BJ (cell line): ENCODE measurements at regions not wholly inside any gene's neighbourhood (a gene's known extent, or its start where the extent isn't known, plus 50 kb on each side); places are given as distances from the start of the nearest gene placed in this dataset.

ENCODE experiments used
- CTCF ChIA-PET: fragments of 350-600 bp; formaldehyde crosslinking; extraction: SDS; loops from one replicate; lab custom pipeline; 2021; ENCODE audit warnings: antibody characterized with exemption, inconsistent platforms; lab: Yijun Ruan, JAX
- POLR2A ChIA-PET: fragments of 300-600 bp; sonication (Branson Sonifier 250); formaldehyde crosslinking; extraction: SDS; loops from one replicate; lab custom pipeline; 2021; ENCODE audit warnings: antibody characterized with exemption; lab: Charles Lee
- DNase-seq: peaks from one replicate; pipeline ENCODE4 v3.0.0-alpha.2; 2011; ENCODE audit warnings: low read depth
- H3K27me3 ChIP-seq: 2 replicates; pipeline ENCODE4 v1.6.0; 2011; ENCODE audit warnings: low read length; ENCODE audit not compliant: control insufficient read depth, insufficient read depth
- H3K36me3 ChIP-seq: 2 replicates; pipeline ENCODE4 v1.5.1; 2011; ENCODE audit warnings: low read length; ENCODE audit not compliant: control insufficient read depth, insufficient read depth
- H3K4me3 ChIP-seq: 2 replicates; pipeline ENCODE4 v1.5.1; 2011; ENCODE audit warnings: low read depth, mild to moderate bottlenecking, control low read depth, low read length
- CTCF ChIP-seq: IDR thresholded peaks from 2 replicates; pipeline ENCODE4 v1.5.1; 2011; ENCODE audit warnings: low read depth, mild to moderate bottlenecking, control low read depth, inconsistent platforms, low read length, moderate library complexity; ENCODE audit not compliant: insufficient read depth

GRCh38 chr14:36465178-36465577, 54.9 kb downstream of the NKX2-1 start:
- POLR2A ChIA-PET = no interaction called here

DNA sequence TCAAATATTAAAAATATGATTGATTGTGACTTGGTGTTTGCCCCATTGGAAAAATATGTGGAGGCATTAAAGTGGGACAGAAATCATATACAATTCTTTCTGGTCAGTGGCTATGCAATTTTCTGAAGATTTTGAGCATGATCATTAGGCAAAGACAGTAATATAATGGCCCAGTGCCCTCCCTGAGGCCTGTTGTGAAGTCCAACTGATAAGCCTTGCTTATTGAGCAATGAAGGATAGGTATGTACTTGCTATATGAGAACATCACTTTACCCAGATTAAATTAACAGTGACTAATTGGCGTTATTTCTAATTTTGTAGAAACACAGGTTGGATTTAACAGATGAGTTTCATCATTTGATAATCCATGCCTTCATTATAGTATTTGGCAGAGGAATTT, 57.1 kb downstream of the NKX2-1 start:
- ChIA-PET POLR2A (no interaction called here), CTCF (no interaction called here)
- Histone ChIP-seq H3K4me3 (no peak overlapping the region), H3K36me3 (no peaks in the 10 kb centered on the region), H3K27me3 (no peaks in the 10 kb centered on the region)
- TF ChIP-seq CTCF = no peak
- no peak for DNase-seq

More at GRCh38 chr14:36465178-36465577, 54.9 kb downstream of the NKX2-1 start:
- Histone ChIP-seq H3K27me3 (no peaks in the 10 kb centered on the region), H3K4me3 (no peak overlapping the region), H3K36me3 (no peaks in the 10 kb centered on the region)
- no peak for TF ChIP-seq CTCF
- DNase-seq = no peak
- CTCF ChIA-PET = no interaction called here

GRCh38 chr14:36455241-36455627, 64.8 kb downstream of the NKX2-1 start:
- Histone ChIP-seq H3K36me3 (no peaks in the 10 kb centered on the region), H3K4me3 (no peak overlapping the region), H3K27me3 (peaks cover 2% of the 10 kb centered on the region; the same call in 1 of the 2 replicates)
- CTCF ChIA-PET = no interaction called here
- TF ChIP-seq CTCF = no peak
- no peak for DNase-seq
- POLR2A ChIA-PET = no interaction called here

DNA sequence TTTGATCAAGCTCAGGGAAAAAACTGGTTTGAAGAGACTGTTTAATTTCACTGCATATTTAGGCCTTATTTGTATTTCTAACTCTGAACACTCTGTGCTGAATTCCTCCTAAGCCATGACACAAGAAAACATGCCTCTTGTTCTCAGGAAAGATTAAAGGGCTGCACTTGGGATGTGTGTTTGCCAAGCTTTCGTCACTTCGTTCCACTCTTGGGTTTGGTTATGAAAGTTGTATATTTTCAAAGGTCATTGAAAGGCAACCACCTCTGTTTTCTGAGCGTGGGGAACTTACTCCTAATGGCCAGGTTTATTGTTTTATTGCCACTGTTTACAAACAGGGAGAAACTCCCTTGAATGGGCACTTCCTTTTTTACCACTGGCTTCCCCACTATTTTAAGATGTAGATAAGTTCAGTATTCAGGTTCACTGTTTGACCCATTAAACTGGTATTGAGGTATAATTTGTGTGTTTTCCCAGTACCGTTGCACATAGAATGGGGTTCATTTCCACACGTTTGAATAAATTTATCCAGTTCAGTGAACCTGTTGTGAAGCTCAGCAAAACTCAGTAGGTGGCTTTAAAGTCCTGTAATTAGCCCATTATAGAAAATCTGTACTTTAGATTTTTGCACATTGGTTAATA, 65.3 kb downstream of the NKX2-1 start:
- H3K27me3 ChIP-seq = peaks cover 2% of the 10 kb centered on the region; the same call in 1 of the 2 replicates
- POLR2A ChIA-PET = no interaction called here
- no peak overlapping the region for H3K4me3 ChIP-seq
- H3K36me3 ChIP-seq = no peaks in the 10 kb centered on the region
- DNase-seq = no peak
- CTCF ChIA-PET = no interaction called here
- no peak for TF ChIP-seq CTCF

- ChIA-PET CTCF (no interaction called here), POLR2A (no interaction called here)
- Histone ChIP-seq H3K4me3 (no peak overlapping the region), H3K36me3 (no peaks in the 10 kb centered on the region), H3K27me3 (peaks cover 2% of the 10 kb centered on the region; the same call in 1 of the 2 replicates)
- DNase-seq = no peak
- no peak for TF ChIP-seq CTCF
These were observed 67.2 kb downstream of the NKX2-1 start for GRCh38 chr14:36452860-36453259.
